Kidney (tissue), 13 donors: ENCODE measurements at regions not wholly inside any gene's neighbourhood (a gene's known extent, or its start where the extent isn't known, plus 50 kb on each side); places are given as distances from the start of the nearest gene placed in this dataset.

Experiments
- DNase-seq, 5 donors: peaks; one replicate each; pipeline ENCODE4 v3.0.0-alpha.2; 2013 to 2020
- FAIRE-seq: peaks from 2 replicates; lab custom pipeline; 2012; peaks lifted over from hg19 to GRCh38; lab: Jason Lieb, UNC
- H3K27ac ChIP-seq, 2 donors: one replicate each; pipeline ENCODE4 v1.7.0; 2013; ENCODE audit warnings: low read depth in 2 of 2, low read length in 2 of 2, inconsistent platforms in 1 of 2
- H3K27me3 ChIP-seq: one replicate; pipeline ENCODE4 v1.7.1; 2013; ENCODE audit warnings: low read length, inconsistent platforms; ENCODE audit not compliant: control insufficient read depth, insufficient read depth
- H3K36me3 ChIP-seq, 3 donors: one replicate each; pipeline versions ENCODE4 v1.7.0 to v1.7.1; 2013; ENCODE audit warnings: low read length in 3 of 3, control low read depth in 1 of 3, inconsistent platforms in 1 of 3; ENCODE audit not compliant: insufficient read depth in 3 of 3, control insufficient read depth in 2 of 3
- H3K4me1 ChIP-seq, 3 donors: one replicate each; pipeline versions ENCODE4 v1.7.0 to v1.7.1; 2013; ENCODE audit warnings: low read length in 3 of 3, inconsistent platforms in 1 of 3, low read depth in 1 of 3; ENCODE audit not compliant: control insufficient read depth in 2 of 3, insufficient read depth in 2 of 3
- H3K4me3 ChIP-seq, 3 donors: one replicate each; pipeline versions ENCODE4 v1.7.0 to v1.8.1; 2013; ENCODE audit warnings: low read length in 3 of 3, control low read depth in 1 of 3, inconsistent platforms in 1 of 3
- H3K9ac ChIP-seq, 3 donors: one replicate each; pipeline versions ENCODE4 v1.7.0 to v1.7.1; 2013; ENCODE audit warnings: low read length in 3 of 3, control low read depth in 1 of 3, inconsistent platforms in 1 of 3
- H3K9me3 ChIP-seq, 3 donors: one replicate each; pipeline versions ENCODE4 v1.7.0 to v1.7.1; 2013; ENCODE audit warnings: low read length in 3 of 3, control low read depth in 1 of 3, inconsistent platforms in 1 of 3; ENCODE audit not compliant: control insufficient read depth in 2 of 3, insufficient read depth in 1 of 3
- intact Hi-C: fragments of 100-400 bp; cut with DNase I; formaldehyde crosslinking; loops from one replicate; pipeline ENCODE4 v1.11.1; 2022
- TF ChIP-seq, protein P1 (sequence below): IDR thresholded peaks from 3 replicates; pipeline ENCODE4 v1.5.1; 2012; ENCODE audit warnings: mild to moderate bottlenecking, moderate library complexity, borderline replicate concordance; ENCODE audit not compliant: insufficient read depth; ENCODE audit errors: extremely low read depth
- donor health status: control.
- donor health status: control.
- donor health status: control.
- donor health status: control.
- donor health status: control.
- donor health status: DM: yes; HTN: yes; CAD: no.
- donor health status: Normal renal cell carcinoma (clear cell type).

DNA sequence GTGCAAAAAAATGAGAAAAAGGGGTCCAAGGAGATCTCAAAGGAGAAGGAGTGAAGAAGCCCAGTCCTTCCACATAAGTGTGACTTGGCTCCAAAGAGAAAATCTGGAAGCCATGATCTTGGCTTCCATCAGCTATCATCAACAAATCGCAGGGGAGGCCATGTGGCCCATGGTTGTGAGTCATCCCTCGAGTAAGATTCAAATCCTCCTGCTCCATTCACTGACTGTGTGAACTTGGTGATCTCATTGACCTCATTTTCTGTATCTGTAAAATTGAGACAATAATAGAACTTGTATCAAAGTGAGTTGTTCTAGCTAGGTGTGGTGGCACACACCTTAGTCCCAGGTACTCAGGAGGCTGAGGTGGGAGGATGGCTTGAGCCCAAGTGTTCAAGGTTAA lies 79.1 kb upstream of the OLIG2 start:
- FAIRE-seq (no peak), DNase-seq (no peak)
- Histone ChIP-seq H3K4me3 (no peak overlapping the region), H3K4me1 (peaks cover 0 to 2% (median 0%) of the 10 kb centered on the region in 3 donors), H3K9ac (no peak overlapping the region), H3K27ac (no peak overlapping the region), H3K27me3 (no peaks in the 10 kb centered on the region), H3K36me3 (no peaks in the 10 kb centered on the region), H3K9me3 (no peaks in the 10 kb centered on the region)
- intact Hi-C loops = no loop called here
- TF ChIP-seq, protein P1, sequence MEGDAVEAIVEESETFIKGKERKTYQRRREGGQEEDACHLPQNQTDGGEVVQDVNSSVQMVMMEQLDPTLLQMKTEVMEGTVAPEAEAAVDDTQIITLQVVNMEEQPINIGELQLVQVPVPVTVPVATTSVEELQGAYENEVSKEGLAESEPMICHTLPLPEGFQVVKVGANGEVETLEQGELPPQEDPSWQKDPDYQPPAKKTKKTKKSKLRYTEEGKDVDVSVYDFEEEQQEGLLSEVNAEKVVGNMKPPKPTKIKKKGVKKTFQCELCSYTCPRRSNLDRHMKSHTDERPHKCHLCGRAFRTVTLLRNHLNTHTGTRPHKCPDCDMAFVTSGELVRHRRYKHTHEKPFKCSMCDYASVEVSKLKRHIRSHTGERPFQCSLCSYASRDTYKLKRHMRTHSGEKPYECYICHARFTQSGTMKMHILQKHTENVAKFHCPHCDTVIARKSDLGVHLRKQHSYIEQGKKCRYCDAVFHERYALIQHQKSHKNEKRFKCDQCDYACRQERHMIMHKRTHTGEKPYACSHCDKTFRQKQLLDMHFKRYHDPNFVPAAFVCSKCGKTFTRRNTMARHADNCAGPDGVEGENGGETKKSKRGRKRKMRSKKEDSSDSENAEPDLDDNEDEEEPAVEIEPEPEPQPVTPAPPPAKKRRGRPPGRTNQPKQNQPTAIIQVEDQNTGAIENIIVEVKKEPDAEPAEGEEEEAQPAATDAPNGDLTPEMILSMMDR = no peak

DNA sequence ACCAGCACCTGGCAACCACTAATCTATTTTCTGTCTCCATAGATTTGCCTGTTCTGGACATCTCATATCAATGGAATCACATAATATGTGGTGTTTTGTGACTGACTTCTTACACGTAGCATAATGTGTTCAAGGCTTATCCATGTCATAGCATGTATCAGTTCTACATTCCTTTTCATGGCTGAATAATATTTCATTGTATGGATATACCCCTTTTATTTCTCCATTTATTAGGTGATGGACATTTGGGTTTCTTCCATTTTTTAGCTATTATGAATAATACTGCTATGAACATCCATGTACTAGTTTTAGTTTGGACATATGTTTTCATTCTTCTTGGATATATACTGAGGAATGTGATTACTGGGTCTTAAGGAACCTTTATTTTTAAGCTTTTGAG lies 78.0 kb upstream of the OLIG2 start:
- peaks cover 2% of the 10 kb centered on the region for H3K27me3 ChIP-seq
- peaks cover 0 to 2% (median 0%) of the 10 kb centered on the region in 3 donors for H3K4me1 ChIP-seq
- DNase-seq (no peak), FAIRE-seq (no peak)
- H3K4me3 ChIP-seq = no peak overlapping the region
- intact Hi-C loops = no loop called here
- TF ChIP-seq, protein P1 = no peak
- H3K27ac ChIP-seq = no peak overlapping the region
- H3K36me3 ChIP-seq = no peaks in the 10 kb centered on the region
- H3K9me3 ChIP-seq = no peaks in the 10 kb centered on the region
- no peak overlapping the region for H3K9ac ChIP-seq

DNA sequence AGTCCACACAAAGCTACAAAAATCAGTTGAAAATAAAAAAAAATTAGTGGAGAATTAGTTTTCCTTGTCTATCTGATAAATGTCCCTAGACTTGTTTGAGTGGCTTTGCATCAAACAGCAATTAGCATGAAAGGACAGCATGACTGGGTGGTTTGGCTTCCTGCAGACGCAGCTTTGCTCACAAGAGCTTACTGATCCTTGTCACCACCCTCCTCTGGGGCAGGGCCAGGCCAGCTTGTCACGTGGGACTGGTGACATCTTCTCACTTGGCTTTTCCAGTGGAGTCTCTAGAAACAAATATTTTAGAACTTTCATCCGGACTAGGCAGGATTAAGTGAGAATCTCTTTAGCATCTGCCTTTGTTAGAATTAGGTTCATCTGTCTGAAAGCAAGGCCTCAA lies 76.0 kb upstream of the OLIG2 start:
- FAIRE-seq (no peak), DNase-seq (no peak)
- H3K27me3 ChIP-seq = peaks cover 2% of the 10 kb centered on the region
- no peak overlapping the region for H3K4me3 ChIP-seq
- TF ChIP-seq, protein P1 = no peak
- H3K4me1 ChIP-seq = peaks cover 0 to 2% (median 0%) of the 10 kb centered on the region in 3 donors
- H3K27ac ChIP-seq = no peak overlapping the region
- no peaks in the 10 kb centered on the region for H3K36me3 ChIP-seq
- intact Hi-C loops = no loop called here
- H3K9ac ChIP-seq = no peak overlapping the region
- no peaks in the 10 kb centered on the region for H3K9me3 ChIP-seq

DNA sequence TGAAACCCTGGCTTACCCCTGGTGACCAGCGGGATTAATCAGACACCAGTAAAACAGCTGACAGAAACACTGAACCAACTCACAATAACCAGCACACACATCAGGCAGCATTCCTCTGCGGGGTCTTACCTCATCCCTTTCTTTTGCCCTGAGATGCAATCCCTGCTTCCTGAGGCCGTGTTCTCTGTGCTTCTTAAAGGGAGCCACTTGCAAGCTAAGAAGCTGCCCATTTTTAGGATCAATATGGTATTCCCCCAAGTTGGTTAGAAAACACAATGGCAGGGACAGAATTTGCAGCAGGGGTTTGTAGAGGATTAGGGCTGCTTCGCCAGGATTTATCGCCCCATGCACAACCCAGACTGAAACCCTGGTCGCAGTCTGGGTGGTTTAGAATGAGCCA lies 74.7 kb upstream of the OLIG2 start:
- no peaks in the 10 kb centered on the region for H3K9me3 ChIP-seq
- no peak overlapping the region for H3K4me3 ChIP-seq
- TF ChIP-seq, protein P1 = no peak
- no peaks in the 10 kb centered on the region for H3K36me3 ChIP-seq
- no peak for FAIRE-seq
- H3K27ac ChIP-seq = no peak overlapping the region
- H3K27me3 ChIP-seq = peaks cover 8% of the 10 kb centered on the region
- no peak overlapping the region for H3K9ac ChIP-seq
- no peak for DNase-seq
- H3K4me1 ChIP-seq = no peaks in the 10 kb centered on the region
- intact Hi-C loops = no loop called here
